Esophagus squamous epithelium (tissue), 4 donors: ENCODE measurements at regions not wholly inside any gene's neighbourhood (a gene's known extent, or its start where the extent isn't known, plus 50 kb on each side); places are given as distances from the start of the nearest gene placed in this dataset.

Source experiments
- POLR2A ChIP-seq, 4 donors: fragments of 450-650 bp; IDR thresholded peaks; one replicate each; pipeline ENCODE4 v1.6.1; 2017; ENCODE audit warnings: antibody characterized with exemption in 4 of 4, mild to moderate bottlenecking in 4 of 4, moderate library complexity in 3 of 4
- TF ChIP-seq, protein P1 (sequence below), 6 experiments: fragments of 450-650 bp in 4 of 6; fragments of 200-600 bp in 2 of 6; sonication (generic) in 2 of 6; IDR thresholded peaks; one replicate each; pipeline ENCODE4 v1.5.1; 2016 to 2019; ENCODE audit warnings: antibody characterized with exemption in 6 of 6, mild to moderate bottlenecking in 4 of 6, moderate library complexity in 4 of 6

DNA sequence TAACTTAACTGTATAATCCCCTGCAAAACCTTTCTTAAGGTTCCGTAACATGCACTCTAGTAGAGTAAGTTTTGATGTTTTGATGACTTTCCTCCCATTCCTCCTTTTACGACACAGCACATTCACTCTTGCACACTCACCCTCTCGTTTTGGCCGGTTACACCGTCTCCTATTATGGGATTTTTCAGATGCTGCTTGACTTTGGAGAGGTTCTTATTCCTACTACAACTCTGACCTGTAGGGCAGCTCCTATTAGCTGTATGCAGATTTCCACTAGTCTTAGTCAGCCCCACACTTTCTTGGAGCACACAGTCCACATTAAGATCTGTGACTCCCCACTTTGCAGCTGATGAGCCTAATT is 223.7 kb upstream of the SYNCRIP start:
- TF ChIP-seq, protein P1, sequence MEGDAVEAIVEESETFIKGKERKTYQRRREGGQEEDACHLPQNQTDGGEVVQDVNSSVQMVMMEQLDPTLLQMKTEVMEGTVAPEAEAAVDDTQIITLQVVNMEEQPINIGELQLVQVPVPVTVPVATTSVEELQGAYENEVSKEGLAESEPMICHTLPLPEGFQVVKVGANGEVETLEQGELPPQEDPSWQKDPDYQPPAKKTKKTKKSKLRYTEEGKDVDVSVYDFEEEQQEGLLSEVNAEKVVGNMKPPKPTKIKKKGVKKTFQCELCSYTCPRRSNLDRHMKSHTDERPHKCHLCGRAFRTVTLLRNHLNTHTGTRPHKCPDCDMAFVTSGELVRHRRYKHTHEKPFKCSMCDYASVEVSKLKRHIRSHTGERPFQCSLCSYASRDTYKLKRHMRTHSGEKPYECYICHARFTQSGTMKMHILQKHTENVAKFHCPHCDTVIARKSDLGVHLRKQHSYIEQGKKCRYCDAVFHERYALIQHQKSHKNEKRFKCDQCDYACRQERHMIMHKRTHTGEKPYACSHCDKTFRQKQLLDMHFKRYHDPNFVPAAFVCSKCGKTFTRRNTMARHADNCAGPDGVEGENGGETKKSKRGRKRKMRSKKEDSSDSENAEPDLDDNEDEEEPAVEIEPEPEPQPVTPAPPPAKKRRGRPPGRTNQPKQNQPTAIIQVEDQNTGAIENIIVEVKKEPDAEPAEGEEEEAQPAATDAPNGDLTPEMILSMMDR (IDR thresholded peaks at IDR 0.05): no peak
- no peak for TF ChIP-seq POLR2A (IDR thresholded peaks at IDR 0.05)
